ENCODE measurements at regions not wholly inside any gene's neighbourhood (a gene's known extent, or its start where the extent isn't known, plus 50 kb on each side); places are given as distances from the start of the nearest gene placed in this dataset.

- TF ChIP-seq CTCF (conservative IDR thresholded peaks at IDR 0.05; ENCODE audit: low read depth, low read length) = no peak
- DNase-seq (ENCODE audit: low read depth) = no peak
- no peak overlapping the region for H3K4me3 ChIP-seq (ENCODE audit: low read depth, low read length)
Observed at GRCh38 chr2:128519517-128520215, 201.0 kb upstream of the HS6ST1 start.

DNA sequence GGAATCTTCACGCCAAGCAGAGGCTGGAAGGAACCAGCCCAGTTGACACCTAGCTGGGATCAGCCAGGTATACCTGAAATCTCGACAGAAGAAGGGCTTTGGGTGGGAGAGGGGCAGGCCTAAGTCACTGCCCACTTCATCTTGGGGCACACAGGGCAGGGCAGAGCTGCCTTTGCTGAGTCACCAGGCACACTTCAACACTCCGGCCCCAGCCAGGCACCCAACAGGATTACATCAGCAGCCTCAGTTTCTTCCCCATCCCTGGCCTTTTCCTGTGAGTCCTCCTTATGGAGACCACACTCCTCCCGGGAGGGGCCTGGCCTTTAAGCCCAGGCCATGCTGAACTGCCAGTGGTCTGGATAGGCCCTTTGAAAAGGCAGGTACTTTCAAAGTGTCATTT, 201.7 kb upstream of the HS6ST1 start:
- DNase-seq (ENCODE audit: low read depth) = no peak
- H3K4me3 ChIP-seq (ENCODE audit: low read depth, low read length) = no peak overlapping the region
- no peak for TF ChIP-seq CTCF (conservative IDR thresholded peaks at IDR 0.05; ENCODE audit: low read depth, low read length)

DNA sequence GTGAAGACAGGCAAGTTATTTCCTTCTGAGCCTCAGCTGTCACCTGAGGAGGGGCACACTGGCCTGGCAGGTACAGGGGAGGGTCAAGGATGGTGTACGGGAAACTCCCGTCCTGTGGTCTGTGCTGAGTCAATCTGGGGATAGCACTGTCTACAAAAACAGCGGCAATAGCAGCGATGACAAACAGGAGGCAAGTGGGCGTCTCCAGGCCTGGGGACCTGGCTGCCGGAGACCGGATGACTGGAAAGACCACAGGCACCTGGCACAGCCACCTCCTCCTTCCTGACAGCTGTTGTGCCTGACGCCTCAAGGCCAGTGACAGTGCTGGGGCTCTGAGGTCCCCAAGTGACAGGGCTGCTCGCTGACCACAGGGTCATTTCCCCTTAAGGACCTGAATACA, 202.1 kb upstream of the HS6ST1 start:
- no peak for DNase-seq (ENCODE audit: low read depth)
- no peak for TF ChIP-seq CTCF (conservative IDR thresholded peaks at IDR 0.05; ENCODE audit: low read depth, low read length)
- no peak overlapping the region for H3K4me3 ChIP-seq (ENCODE audit: low read depth, low read length)

DNA sequence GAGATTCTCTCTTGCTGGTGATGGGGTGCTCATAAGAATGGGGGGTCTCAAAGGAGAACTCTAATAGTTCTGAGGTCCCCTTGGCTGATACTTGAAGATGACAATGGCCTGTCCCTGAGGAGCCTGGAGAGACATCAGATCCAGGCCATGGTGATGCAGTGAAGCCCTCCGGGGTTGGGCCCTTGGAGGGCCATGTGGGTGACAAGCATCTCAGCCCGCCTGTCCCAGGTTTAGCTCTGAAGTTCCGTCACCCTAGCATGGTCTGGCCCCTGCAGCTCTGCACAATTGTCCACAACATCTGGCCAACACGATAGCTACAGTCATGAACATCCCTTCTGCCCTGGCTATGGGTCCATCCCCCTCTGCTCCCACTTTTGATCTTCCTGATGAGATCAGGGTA, 202.8 kb upstream of the HS6ST1 start:
- no peak for TF ChIP-seq CTCF (conservative IDR thresholded peaks at IDR 0.05; ENCODE audit: low read depth, low read length)
- H3K4me3 ChIP-seq (ENCODE audit: low read depth, low read length) = no peak overlapping the region

DNA sequence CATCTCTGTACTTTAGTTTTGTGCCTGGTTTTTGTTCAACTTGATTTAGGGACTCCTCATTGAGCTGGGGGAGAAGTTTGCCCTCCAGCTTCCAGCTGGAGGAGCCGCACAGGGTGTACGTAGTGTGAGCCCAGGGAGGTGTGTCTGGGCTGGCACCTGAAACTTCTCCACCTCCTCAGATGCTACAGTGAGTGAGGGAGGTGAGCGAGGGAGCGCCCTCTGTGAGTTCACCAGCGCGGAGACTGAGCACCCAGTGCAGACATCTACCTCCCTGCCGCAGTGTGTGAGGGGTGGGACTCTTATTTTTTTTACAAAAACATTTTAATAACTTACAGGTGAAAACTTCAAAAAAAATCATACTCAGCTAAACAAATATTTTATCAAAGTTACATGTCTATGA, 204.2 kb upstream of the HS6ST1 start:
- no peak for DNase-seq (ENCODE audit: low read depth)
- no peak overlapping the region for H3K4me3 ChIP-seq (ENCODE audit: low read depth, low read length)
- no peak for TF ChIP-seq CTCF (conservative IDR thresholded peaks at IDR 0.05; ENCODE audit: low read depth, low read length)

More for the DNA sequence above, 202.8 kb upstream of the HS6ST1 start:
- no peak for DNase-seq (ENCODE audit: low read depth)

DNA sequence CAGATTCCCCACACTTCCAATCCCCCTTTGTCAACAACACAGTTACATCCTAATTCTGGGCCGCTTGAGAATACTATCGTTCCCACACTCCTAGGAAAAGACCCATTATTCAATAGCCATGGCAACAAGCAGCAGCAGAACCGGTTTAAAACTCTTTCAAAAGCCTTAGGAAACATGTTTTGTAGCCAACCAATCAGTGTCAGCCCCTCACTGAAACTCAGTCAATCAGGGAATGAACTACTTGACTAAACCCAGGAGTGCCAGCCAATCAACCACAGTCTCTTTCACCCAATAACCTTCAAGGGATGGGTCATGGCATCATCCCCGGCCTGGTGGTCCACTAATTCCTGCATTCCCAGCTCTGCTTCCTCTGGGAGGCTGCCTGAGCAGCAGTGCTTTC, 204.8 kb upstream of the HS6ST1 start:
- no peak for DNase-seq (ENCODE audit: low read depth)
- no peak overlapping the region for H3K4me3 ChIP-seq (ENCODE audit: low read depth, low read length)
- no peak for TF ChIP-seq CTCF (conservative IDR thresholded peaks at IDR 0.05; ENCODE audit: low read depth, low read length)

DNA sequence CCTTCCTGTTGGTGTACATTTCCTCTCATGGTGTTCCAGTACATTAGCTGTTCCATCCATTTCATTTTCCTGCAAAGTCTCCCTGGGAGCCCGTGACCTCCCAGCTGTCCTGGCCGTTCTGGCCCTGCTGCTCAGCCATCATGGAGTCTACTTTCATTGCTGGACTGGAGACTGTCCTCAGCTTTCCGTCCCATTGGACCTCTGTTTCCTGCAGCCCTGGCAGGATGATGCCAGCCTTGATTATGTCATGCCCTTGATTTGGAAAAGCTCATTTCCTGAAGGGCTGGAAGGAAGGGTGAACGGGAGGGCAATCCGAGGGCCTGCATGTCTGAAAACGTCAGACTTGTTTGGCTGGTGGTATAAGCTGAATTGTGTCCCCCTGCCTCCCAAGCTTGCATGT, 205.5 kb upstream of the HS6ST1 start:
- TF ChIP-seq CTCF (conservative IDR thresholded peaks at IDR 0.05; ENCODE audit: low read depth, low read length) = no peak
- DNase-seq (ENCODE audit: low read depth) = no peak
- no peak overlapping the region for H3K4me3 ChIP-seq (ENCODE audit: low read depth, low read length)
